NCI-H1417 (cell line): ENCODE measurements at regions not wholly inside any gene's neighbourhood (a gene's known extent, or its start where the extent isn't known, plus 50 kb on each side); places are given as distances from the start of the nearest gene placed in this dataset.
"Not testable (repeated sequence)": the region's sequence is repeated elsewhere in the genome, so short reads cannot be mapped to it uniquely, and the experiment has no call there.

Experiments
- DNase-seq, 3 experiments: peaks; one replicate each; lab custom pipeline; 2025; lab: John Stamatoyannopoulos, UW

GRCh38 chr14:34093883-34094282 lies 143.0 kb upstream of the EGLN3 start:
- peak in 1 of 3 experiments; percentile 41 for DNase-seq

- no peak for DNase-seq
Measured at GRCh38 chr14:34090451-34090850, 139.6 kb upstream of the EGLN3 start.

GRCh38 chr14:34088914-34089313 lies 138.0 kb upstream of the EGLN3 start:
- DNase-seq, result no peak

- DNase-seq, result no peak
Measured at GRCh38 chr14:34087571-34087970, 136.7 kb upstream of the EGLN3 start.

GRCh38 chr14:34086223-34086757 lies 135.4 kb upstream of the EGLN3 start:
- DNase-seq, result no peak

- DNase-seq, result no peak
Measured at GRCh38 chr14:34085695-34086094, 134.8 kb upstream of the EGLN3 start.

- peak in 2 of 3 experiments; percentile 38 to 81 for DNase-seq
Measured at GRCh38 chr14:34081576-34082136, 130.8 kb upstream of the EGLN3 start.

- peak in 1 of 3 experiments; percentile 60 for DNase-seq
Measured at GRCh38 chr14:34081101-34081575, 130.3 kb upstream of the EGLN3 start.

- not testable (repeated sequence) for DNase-seq
Measured at GRCh38 chr14:34079643-34080042, 128.8 kb upstream of the EGLN3 start.

GRCh38 chr14:34078117-34078743 lies 127.4 kb upstream of the EGLN3 start:
- DNase-seq, result peak in 2 of 3 experiments; percentile 15 to 27

GRCh38 chr14:34075826-34076225 lies 125.0 kb upstream of the EGLN3 start:
- DNase-seq, result no peak

- DNase-seq, result no peak
Measured at GRCh38 chr14:34075042-34075744, 124.3 kb upstream of the EGLN3 start.

GRCh38 chr14:34072921-34073320 lies 122.0 kb upstream of the EGLN3 start:
- no peak for DNase-seq

- no peak for DNase-seq
Measured at GRCh38 chr14:34072401-34072800, 121.5 kb upstream of the EGLN3 start.

GRCh38 chr14:34070917-34071407 lies 120.1 kb upstream of the EGLN3 start:
- DNase-seq, result no peak

- no peak for DNase-seq
Measured at GRCh38 chr14:34069854-34070582, 119.1 kb upstream of the EGLN3 start.

GRCh38 chr14:34067587-34067986 lies 116.7 kb upstream of the EGLN3 start:
- DNase-seq, result no peak

- no peak for DNase-seq
Measured at GRCh38 chr14:34065690-34066391, 115.0 kb upstream of the EGLN3 start.

- DNase-seq, result no peak
Measured at GRCh38 chr14:34065236-34065635, 114.4 kb upstream of the EGLN3 start.

GRCh38 chr14:34064349-34064748 lies 113.5 kb upstream of the EGLN3 start:
- DNase-seq, result no peak

GRCh38 chr14:34063470-34064164 lies 112.7 kb upstream of the EGLN3 start:
- DNase-seq, result peak in 2 of 3 experiments; percentile 9
